Kidney tubule cell (primary cell): ENCODE measurements at regions not wholly inside any gene's neighbourhood (a gene's known extent, or its start where the extent isn't known, plus 50 kb on each side); places are given as distances from the start of the nearest gene placed in this dataset.
"Not testable (repeated sequence)": the region's sequence is repeated elsewhere in the genome, so short reads cannot be mapped to it uniquely, and the experiment has no call there.

Experiments used
- DNase-seq: peaks from one replicate; pipeline ENCODE4 v3.0.0-alpha.2; 2018; ENCODE audit warnings: low spot score

DNA sequence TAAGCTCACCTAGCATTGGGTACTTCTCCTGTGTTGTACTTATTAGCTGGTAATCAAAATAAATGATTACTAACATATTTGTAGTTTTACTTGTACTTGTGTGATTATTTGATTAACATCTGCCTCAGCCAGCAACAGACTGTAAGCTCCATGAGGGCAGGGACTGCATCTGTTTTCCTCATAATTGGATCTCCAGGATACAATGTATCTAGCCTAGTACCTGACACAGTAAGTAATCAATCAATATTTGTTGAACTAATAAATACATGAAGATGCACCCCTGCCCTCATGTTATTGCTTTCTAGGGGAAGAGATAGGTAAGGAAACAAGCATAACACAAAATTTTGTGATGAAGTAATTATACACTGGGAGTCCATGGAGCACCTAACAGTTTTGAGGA lies 101.5 kb downstream of the TENT5C start:
- no peak for DNase-seq

DNA sequence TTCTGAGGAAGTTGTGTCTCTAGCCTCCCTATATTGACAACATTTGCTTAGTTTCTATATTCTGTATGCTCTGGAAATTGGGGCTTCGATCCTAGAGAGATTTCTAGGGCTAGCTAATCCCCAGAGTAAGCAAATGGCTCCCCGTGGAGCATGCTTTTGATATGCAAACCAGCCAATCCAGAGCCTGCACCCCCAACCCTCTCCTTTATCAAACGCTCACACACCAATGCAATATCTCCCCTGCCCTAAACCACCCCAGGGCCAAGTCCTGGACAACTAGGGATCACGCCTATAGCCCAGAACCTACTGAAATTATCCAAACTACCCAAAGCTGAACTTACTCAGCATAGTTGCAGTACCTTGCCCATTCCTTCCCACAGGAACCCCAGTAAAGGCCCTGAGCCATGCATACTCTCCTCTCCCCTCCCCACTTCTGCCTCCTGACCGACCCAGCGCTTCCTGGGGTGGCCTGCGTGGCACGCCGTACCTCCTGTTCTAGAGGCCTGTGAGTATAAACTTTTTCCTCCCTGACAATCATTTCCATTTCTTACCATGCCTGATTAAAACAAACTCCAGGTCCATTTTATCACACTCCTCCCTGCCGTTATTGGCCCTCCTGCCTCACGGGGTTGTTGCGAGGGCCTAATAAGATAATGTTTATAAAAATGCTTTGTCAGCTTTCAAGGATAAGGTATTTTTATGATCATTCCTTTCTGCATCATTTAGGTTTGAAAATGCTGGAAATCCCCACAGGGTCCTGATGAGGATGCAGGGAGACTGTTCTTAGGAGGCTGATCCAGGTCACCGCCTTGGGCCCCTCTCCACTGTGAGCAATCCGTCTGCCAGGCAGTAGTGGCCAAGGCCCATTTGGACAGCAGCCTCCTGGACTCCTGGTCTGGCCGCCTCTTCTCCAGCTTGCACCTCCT lies 102.7 kb downstream of the TENT5C start:
- peak; percentile 55 for DNase-seq

DNA sequence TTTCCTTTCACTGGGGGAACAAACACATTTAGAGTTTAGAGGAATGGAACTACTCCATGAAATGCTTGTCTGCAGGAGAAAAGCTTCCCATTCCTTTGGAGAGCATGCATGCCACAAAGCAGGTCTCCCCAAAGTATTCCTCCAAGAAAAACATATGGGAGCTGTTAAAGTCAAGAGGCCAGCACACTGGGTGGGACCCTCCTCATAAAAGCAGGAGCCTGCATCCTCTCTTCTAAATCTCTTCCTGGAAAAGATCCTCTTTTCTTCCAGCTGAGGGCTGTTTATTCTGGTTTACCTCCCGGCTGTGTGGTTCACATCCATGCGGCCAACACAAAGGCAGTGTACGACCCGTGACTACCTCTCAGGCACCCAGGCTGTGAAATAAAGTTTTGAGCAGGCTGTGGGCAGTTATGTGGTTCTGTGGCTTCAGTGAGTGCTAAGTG lies 103.4 kb downstream of the TENT5C start:
- DNase-seq = no peak

DNA sequence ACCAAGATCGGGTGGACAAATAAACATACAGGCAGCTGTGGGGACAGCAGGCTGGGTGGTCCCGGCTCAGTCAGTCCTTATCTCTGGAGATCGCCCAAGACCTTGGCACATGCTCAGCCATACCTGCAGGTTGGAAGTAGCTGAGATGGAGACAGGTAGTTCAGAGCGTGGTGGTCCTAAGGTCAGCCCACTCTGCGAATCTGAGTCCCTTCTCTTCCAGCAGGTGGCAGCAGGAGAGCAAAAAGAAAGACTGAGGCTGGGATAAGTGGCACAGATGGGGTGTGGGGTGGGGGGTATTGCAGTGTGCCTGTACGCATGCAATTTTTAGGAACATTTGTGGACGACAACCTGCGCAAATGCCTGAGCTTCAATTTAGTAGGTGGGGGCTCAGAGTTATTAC lies 104.9 kb downstream of the TENT5C start:
- DNase-seq = no peak

DNA sequence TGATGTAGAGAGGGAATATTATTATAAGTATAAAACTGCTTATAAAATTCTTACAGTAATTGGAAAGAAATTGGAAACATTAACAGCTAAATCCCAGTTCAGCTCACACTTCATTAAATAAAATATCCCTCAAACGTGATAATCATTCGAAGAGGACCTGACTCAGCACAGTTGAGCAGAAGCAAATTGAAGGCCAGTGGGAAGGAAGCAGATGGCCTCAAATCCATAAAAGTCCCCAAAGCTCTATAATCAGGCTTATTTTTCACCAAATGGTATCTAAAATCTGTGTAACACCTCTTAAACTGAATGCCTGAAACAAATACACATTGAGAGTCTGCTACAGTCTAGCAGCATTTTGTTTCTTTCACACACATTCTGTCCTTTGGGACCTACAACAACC lies 106.8 kb downstream of the TENT5C start:
- DNase-seq = no peak

- no peak for DNase-seq
Measured at GRCh38 chr1:117714546-117714945, 108.7 kb downstream of the TENT5C start.

- not testable (repeated sequence) for DNase-seq
Measured at GRCh38 chr1:117716030-117716429, 110.2 kb downstream of the TENT5C start.

DNA sequence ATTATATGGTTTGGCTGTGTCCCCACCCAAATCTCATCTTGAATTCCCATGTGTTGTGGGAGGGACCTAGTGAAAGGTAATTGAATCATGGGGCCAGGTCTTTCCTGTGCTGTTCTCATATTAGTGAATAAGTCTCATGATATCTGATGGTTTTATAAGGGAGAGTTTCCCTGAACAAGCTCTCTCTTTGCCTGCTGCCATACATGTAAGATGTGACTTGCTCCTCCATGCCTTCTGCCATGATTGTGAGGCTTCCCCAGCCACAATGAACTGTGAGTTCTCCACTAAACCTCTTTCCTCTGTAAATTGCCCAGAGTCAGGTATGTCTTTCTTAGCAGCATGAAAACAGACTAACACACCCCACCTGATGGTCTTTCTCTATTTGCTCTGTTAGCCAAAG lies 112.1 kb downstream of the TENT5C start:
- not testable (repeated sequence) for DNase-seq

DNA sequence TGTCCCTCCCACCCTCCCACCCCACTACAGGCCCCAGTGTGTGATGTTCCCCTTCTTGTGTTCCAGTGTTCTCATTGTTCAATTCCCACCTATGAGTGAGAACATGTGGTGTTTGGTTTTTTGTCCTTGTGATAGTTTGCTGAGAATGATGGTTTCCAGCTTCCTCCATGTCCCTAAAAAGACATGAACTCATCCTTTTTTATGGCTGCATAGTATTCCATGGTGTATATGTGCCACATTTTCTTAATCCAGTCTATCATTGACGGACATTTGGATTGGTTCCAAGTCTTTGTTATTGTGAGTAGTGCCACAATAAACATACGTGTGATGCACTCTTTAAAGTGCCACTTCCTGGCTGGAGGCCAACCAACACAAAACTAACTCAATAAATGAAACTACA lies 112.7 kb downstream of the TENT5C start:
- not testable (repeated sequence) for DNase-seq

DNA sequence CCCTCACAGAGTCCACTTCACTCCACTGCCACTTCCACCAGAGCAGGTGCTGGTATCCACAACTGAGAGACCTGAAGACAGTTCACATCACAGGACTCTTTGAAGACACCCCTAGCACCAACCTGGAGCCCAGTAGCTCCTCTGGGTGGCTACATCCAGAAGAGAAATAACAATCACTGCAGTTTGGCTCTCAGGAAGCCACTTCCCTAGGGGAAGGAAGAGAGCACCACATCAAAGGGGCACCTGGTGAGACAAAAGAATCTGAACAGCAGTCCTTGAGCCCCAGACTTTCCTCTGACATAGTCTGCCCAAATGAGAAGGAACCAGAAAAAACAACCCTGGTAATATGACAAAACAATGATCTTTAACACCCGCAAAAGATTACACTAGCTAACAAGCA lies 113.2 kb downstream of the TENT5C start:
- DNase-seq = no peak

DNA sequence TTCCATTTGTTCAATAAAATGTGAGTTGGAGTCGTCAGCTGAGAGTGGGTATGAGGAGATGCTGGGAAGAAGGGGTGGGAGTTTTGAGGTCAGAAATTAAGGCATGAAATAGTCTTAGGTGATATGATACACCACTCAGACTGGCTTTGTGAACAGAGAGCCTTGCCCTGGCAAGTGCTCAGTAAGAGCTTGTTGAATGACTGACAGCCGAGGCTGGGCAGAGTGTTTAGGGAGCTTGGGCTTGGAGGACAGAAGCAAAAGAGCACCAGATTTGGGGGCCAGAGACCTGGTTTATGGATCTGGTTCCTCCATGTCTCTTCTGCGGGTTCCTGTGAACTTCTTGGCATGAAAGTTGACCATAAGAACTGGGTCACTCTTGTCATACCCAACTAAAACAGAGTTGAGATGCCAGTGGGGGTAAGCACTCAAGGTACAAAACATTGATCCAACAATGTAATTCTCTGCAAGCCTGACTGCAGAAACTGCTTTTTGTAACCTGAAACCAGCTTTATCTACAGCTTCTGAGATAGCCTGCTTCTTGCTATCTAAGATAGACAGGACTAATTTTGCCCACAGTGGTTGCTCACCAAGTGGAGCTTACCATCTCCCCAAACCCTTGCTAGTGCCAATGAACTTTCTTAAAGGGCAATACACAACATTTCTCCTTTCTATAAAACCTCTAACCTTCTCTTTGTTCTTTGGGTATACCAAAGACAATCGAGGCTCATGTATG lies 126.4 kb downstream of the TENT5C start:
- no peak for DNase-seq

DNA sequence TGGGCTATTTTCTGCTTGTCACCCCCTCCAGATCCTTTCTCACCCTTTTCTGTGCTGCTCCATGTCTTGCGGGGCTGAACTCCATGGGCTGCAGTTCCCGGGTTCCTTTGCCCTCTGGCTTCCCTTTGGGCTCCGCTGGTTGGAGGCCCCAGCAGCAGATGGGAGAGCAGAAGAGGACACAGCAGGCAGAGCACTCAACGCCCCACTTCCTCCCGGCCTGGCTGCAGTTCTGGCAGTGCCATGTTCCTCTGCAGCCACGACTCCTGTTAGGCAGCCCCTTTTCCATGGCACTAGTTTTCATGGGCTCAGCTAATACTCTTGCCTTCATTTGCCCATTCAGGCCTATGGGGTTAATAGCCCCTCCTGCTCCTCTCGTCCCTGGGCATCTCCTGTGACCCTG lies 127.1 kb downstream of the TENT5C start:
- DNase-seq = no peak

DNA sequence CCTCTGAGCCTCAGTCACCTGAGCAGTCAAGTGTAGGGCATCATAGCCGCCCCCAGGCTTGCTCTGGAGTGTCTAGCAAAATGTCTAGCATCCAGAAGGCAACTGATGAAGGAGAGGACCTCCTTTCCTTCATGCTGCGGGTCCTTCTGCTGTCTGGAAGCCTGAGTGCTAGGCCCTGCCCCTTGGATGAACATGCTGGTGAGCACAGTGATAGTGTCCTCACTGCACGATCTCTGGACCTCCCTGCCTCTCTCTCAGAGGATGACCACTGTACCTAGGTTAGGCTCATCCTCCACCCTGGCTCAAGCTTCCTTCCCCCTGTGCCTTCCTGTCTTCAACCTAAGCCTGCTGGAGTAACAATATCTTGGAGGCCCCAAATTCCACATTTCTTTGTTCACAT lies 128.6 kb downstream of the TENT5C start:
- no peak for DNase-seq

DNA sequence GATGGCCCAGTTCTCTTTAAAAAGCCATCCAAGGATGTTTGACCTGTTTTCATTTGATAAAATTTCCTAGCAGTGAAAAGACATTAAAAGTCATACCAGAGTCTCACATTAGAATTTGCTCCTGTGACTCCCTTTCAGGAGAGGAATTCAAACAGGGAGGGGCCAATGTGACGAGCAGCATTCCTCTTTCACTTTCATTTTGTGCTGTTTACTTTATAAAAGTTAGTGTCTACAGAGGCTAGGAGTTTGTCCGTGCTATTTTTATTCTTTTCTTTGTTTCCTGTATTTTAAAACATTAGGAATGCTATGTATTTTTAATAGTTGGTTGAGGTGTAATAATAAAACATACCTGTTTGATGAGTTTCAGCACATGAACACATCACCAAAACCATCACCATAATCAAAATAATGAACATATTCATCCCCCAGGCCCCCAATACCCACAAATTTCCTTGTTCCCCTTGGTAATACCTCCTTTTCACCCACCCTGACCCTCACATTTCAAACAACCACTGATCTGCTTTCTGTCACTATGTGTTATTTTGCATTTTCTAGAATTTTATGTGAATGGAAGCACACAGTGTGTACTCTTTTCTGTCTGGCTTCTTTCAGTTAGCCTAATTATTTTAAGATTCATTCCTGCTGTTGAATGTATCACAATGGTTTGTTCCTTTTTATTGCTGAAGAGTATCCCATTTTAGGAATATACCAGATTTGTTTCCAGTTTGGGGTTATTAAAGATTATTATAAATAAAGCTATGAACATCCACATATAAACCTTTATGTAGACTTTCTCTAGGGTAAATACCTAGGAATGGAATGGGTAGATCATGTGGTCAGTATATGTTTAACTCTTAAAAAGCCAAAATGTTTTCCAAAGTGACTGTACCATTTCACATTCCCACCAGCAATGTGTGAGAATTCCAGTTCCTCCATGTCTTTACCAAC lies 129.5 kb downstream of the TENT5C start:
- peak; percentile 59 for DNase-seq

DNA sequence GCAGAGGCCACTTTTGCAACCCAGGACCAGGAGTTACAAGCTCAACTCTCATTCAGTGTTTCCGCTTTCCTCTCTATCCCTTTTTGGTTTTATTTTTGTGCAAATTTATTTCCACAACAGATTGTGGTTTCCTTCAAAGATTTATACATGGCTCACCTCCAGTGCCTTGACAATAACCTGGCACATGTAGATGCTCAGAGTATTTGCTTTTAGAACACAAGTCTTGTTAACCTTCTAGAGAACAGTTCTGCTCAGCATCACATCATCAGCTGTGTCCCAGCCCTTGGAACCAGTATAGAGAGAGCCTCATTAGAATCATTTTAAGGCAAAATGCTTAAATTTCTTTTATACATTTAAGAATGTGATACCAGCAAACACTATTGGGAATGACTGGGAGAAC lies 133.7 kb downstream of the TENT5C start:
- DNase-seq = no peak

DNA sequence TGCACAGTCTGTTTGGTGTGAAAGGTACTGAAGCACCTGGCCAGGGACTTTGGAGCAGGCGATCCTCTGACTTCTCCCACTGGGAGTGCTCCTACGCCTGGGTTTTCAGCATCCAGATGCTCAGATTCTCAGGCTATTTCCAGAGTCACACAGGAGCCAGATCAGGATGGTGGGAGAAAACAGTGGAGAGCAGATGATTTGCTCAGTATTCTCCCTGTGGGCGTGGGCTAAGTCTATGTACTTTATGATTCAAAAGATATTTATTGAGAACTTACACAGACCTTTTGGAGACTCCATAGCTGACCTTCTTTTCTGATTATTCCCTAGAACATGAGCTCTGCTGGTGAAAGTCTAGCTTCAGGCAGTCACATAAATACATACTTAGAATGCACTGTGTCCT lies 134.6 kb downstream of the TENT5C start:
- DNase-seq = no peak

DNA sequence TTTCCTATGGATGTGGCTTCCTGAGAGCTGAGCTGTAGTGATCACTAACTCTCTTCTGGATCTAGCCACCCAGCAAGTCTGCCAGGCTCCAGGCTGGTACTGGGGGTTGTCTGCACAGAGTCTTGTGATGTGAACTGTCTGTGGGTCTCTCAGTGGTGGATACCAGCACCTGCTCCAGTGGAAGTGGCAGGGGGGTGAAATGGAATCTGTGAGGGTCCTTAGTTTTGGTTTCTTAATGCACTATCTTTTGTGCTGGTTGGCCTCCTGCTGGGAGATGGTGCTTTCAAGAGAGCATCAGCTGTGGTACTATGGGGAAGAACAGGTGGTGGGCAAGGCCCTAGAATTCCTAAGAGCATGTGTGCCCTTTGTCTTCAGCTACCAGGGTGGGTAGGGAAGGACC lies 140.7 kb downstream of the TENT5C start:
- not testable (repeated sequence) for DNase-seq

DNA sequence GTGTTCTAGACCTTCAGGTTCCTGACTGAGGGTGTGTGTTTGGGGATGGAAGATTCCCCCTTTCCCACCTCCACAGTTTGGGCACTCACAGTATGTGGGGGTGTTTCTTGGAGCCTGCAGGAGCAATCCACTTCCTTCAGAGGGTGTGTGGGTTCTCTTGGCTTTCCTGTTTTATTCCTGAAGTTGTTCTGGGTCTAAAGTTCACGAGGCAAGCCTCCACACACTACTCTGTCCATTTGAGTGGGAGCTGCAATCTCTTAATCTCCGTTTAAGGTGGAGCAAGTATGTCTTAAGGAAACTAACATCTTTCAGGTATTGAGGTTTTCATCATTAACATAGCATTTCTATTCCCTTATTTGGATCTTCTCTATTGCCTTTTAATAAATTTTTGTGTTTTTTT lies 141.8 kb downstream of the TENT5C start:
- no peak for DNase-seq

GRCh38 chr1:117751321-117751720 lies 145.5 kb downstream of the TENT5C start:
- no peak for DNase-seq

DNA sequence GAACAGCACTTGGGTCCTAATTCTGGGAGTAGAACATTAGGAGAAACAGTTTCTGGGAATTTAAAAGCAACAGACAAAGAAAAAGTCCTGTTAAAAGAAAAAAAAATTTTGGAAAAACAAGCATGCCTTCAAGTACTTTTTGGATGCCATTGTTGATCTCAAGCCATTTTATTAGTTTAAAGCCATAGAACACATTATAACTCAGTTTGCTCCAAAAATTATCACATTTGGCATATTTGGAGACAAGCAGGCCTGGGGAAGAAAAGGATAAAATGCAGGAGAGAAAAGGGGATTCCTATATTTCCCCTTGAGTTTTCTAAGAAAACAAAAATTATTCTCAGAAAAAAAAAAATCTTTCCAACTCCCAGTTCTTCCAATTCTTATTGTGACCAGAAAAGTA lies 146.8 kb downstream of the TENT5C start:
- DNase-seq = no peak

DNA sequence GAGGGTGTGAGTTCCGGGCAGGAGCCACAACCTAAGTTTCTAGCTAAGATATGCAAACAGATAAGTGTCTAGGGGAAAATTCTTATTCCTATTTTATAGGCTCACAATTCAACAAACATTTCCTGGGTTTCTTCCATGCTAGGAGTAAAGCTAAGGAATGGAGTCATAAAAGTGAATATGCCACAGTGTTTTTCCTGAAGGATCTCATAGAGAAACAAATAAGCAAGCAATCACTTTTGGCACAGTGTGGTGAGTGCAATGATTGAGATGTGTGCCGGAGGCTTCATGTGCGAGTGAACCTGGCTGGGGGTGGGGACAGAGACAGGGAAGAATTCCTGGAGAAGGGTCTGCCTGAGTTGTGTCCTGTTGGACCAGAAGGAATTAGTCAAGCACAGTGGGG lies 147.4 kb downstream of the TENT5C start:
- no peak for DNase-seq

GRCh38 chr1:117753652-117754051 lies 147.8 kb downstream of the TENT5C start:
- DNase-seq = no peak
